Calu3 (cell line): ENCODE measurements at regions not wholly inside any gene's neighbourhood (a gene's known extent, or its start where the extent isn't known, plus 50 kb on each side); places are given as distances from the start of the nearest gene placed in this dataset.

Experiments used
- BruUV-seq: library from RNA; stranded (reverse); fragments of 400-500 nt; replicated peaks from 2 replicates; lab custom pipeline; 2021; lab: Mats Ljungman, UMichigan
- CTCF ChIA-PET: fragments of 300-600 bp; sonication (Branson Sonifier 250); formaldehyde crosslinking; loops from one replicate; lab custom pipeline; 2022; ENCODE audit warnings: antibody characterized with exemption; lab: Charles Lee
- DNase-seq: peaks from one replicate; pipeline ENCODE4 v3.0.0; 2022
- H3K27ac Mint-ChIP-seq: one replicate; pipeline ENCODE4 v1.8.0; 2022; ENCODE audit warnings: mixed read lengths; ENCODE audit not compliant: unreplicated experiment
- H3K27me3 Mint-ChIP-seq: one replicate; pipeline ENCODE4 v1.8.0; 2022; ENCODE audit warnings: mixed read lengths; ENCODE audit not compliant: unreplicated experiment
- H3K36me3 Mint-ChIP-seq: one replicate; pipeline ENCODE4 v1.8.0; 2022; ENCODE audit warnings: mild to moderate bottlenecking, moderate library complexity, mixed read lengths; ENCODE audit not compliant: insufficient read depth, unreplicated experiment
- H3K4me1 Mint-ChIP-seq: one replicate; pipeline ENCODE4 v1.8.0; 2022; ENCODE audit warnings: mild to moderate bottlenecking, low read depth, mixed read lengths; ENCODE audit not compliant: unreplicated experiment
- H3K4me3 Mint-ChIP-seq: one replicate; pipeline ENCODE4 v1.8.0; 2022; ENCODE audit warnings: mild to moderate bottlenecking, low read depth, moderate library complexity, mixed read lengths; ENCODE audit not compliant: unreplicated experiment
- H3K9me3 Mint-ChIP-seq: one replicate; pipeline ENCODE4 v1.8.0; 2022; ENCODE audit warnings: low read depth, mixed read lengths; ENCODE audit not compliant: unreplicated experiment
- intact Hi-C: fragments of 100-400 bp; cut with micrococcal nuclease; formaldehyde crosslinking; loops from one replicate; pipeline ENCODE4 v1.10.0; 2022; ENCODE audit not compliant: unreplicated experiment
- TF ChIP-seq, protein P1 (sequence below): fragments of 200-600 bp; IDR thresholded peaks from one replicate; pipeline ENCODE4 v1.8.0; 2022; ENCODE audit warnings: antibody characterized with exemption; ENCODE audit not compliant: unreplicated experiment

DNA sequence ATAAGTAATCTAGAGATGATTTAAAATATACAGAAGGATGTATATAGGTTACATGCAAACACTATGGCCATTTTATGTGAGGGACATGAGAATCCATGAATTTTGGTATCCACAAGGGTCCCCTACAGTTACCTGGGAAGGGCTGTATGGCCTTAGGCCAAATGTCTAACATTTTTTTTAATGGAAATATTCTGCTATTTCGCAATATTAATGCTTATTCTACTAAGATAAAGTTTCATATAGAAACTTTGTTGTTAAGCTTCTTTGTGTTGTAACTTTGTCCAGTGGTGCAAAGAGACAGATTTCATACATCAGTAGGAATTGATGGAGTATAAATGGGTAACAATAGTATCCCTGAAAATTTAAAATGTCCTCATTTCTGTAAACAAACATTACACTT is 233.4 kb upstream of the THBS1 start:
- Mint-ChIP-seq H3K9me3 (no peaks in the 10 kb centered on the region), H3K4me3 (no peak overlapping the region), H3K36me3 (no peaks in the 10 kb centered on the region), H3K27me3 (no peaks in the 10 kb centered on the region), H3K27ac (no peak overlapping the region), H3K4me1 (no peaks in the 10 kb centered on the region)
- CTCF ChIA-PET = no interaction called here
- DNase-seq = no peak
- intact Hi-C loops = no loop called here
- BruUV-seq = no TSS peak
- TF ChIP-seq, protein P1, sequence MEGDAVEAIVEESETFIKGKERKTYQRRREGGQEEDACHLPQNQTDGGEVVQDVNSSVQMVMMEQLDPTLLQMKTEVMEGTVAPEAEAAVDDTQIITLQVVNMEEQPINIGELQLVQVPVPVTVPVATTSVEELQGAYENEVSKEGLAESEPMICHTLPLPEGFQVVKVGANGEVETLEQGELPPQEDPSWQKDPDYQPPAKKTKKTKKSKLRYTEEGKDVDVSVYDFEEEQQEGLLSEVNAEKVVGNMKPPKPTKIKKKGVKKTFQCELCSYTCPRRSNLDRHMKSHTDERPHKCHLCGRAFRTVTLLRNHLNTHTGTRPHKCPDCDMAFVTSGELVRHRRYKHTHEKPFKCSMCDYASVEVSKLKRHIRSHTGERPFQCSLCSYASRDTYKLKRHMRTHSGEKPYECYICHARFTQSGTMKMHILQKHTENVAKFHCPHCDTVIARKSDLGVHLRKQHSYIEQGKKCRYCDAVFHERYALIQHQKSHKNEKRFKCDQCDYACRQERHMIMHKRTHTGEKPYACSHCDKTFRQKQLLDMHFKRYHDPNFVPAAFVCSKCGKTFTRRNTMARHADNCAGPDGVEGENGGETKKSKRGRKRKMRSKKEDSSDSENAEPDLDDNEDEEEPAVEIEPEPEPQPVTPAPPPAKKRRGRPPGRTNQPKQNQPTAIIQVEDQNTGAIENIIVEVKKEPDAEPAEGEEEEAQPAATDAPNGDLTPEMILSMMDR = no peak

DNA sequence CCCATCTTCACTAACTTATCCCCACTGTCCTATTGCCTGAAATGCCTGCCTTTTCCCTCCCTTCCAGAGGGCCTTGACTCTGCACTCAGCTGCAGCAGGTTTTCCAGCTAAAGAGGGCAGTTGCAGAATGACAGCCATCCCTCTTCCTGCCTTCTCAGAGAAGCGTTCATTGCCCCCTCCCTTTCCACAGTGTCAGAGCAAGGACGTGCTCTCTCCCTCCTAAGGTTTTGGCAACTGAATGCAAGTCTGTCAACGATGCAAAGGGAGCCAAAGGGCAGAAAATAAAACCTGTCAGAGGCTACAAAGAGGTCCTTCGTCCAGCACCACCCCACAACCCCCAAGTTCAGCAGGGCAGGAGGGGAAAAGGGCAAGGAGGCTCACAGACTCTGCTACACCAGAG is 230.1 kb upstream of the THBS1 start:
- Mint-ChIP-seq H3K27ac (no peak overlapping the region), H3K27me3 (no peaks in the 10 kb centered on the region), H3K4me1 (no peaks in the 10 kb centered on the region), H3K36me3 (no peaks in the 10 kb centered on the region), H3K9me3 (no peaks in the 10 kb centered on the region), H3K4me3 (no peak overlapping the region)
- BruUV-seq = no TSS peak
- CTCF ChIA-PET = no interaction called here
- intact Hi-C loops = no loop called here
- no peak for DNase-seq
- TF ChIP-seq, protein P1 = no peak

DNA sequence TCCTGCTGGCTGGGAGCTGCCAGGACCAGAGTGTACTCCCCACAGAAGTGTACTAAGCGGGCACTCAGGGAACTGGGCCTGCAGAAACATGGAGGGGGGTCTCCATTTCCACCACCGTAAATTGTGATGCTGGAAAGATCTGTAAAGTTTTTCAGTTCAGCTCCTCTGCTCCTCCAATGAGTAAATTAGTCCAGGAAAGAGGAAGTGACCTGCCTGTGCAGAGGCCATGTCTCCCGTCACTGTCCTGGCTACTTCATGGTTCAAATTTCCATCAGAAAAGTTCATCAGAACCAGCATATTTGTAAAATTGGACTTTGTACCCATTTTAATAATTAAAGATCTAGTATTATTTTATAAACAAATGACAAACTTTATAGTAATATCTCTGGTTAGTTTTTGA is 226.7 kb upstream of the THBS1 start:
- Mint-ChIP-seq H3K27ac (no peak overlapping the region), H3K9me3 (no peaks in the 10 kb centered on the region), H3K27me3 (no peaks in the 10 kb centered on the region), H3K4me3 (no peak overlapping the region), H3K36me3 (no peaks in the 10 kb centered on the region), H3K4me1 (peaks cover 13% of the 10 kb centered on the region)
- CTCF ChIA-PET = interaction anchor here (0.6 kb wide), 1 partner anchor 1119 kb away, joined by 5 read pairs; no protein-coding TSS in a partner anchor
- intact Hi-C loops = no loop called here
- no TSS peak for BruUV-seq
- DNase-seq = no peak
- TF ChIP-seq, protein P1 = no peak

DNA sequence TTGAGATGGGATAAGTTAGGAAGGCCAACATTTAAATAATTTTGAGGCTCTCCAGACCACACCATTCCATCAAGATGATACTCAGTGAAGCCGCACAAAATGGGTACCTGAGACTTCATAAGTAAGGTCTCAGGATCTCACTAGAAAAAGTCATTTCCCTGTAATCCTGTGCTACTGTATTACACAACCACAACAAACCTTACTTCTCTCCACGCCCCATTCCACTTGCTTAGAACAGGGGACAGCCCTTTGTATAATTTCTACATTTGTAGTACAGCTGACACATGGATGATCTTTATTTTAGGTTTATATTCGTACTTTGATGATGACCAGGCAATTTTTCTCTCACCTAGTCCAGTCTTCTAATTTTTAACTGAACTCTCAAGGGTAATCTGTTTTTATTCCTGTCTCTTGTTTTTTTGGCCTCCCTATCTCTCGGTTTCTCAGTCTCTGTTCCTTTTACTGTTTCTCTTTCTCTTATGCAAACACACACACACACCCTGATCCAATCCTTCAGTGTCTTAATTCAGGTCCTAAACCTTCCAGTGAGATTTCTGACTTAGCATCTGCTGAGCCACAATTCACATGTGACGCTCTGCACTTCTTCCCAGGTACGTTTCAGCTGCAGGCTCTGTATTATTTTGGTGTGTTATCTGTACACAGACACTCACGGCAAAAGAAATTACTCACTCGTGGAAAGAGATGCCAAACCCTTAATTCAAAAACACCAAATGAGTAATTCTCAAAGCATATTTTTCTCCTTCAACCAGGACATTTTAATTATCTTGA is 223.2 kb upstream of the THBS1 start:
- no peak overlapping the region for H3K4me3 Mint-ChIP-seq
- no peaks in the 10 kb centered on the region for H3K9me3 Mint-ChIP-seq
- peaks cover 31% of the 10 kb centered on the region for H3K4me1 Mint-ChIP-seq
- intact Hi-C loops = no loop called here
- DNase-seq = no peak
- no TSS peak for BruUV-seq
- no peak overlapping the region for H3K27ac Mint-ChIP-seq
- H3K27me3 Mint-ChIP-seq = no peaks in the 10 kb centered on the region
- no peaks in the 10 kb centered on the region for H3K36me3 Mint-ChIP-seq
- TF ChIP-seq, protein P1 = no peak
- CTCF ChIA-PET = no interaction called here
